ENCODE measurements at regions not wholly inside any gene's neighbourhood (a gene's known extent, or its start where the extent isn't known, plus 50 kb on each side); places are given as distances from the start of the nearest gene placed in this dataset.

- no peak for DNase-seq (ENCODE audit: low read depth, low spot score)
- CTCF ChIA-PET: no interaction called here
Measured at GRCh38 chr14:101373690-101374295, 187.5 kb upstream of the DIO3 start.

GRCh38 chr14:101374373-101375338 is 186.6 kb upstream of the DIO3 start:
- no peak for TF ChIP-seq CTCF (IDR thresholded peaks at IDR 0.05; ENCODE audit: insufficient read depth, low read length, missing control alignments)
- POLR2A ChIA-PET: no interaction called here
- H3K4me3 ChIP-seq (ENCODE audit: low read depth, low read length): no peak overlapping the region
- CTCF ChIA-PET: no interaction called here
- no peak for DNase-seq (ENCODE audit: low read depth, low spot score)

More at GRCh38 chr14:101373690-101374295, 187.5 kb upstream of the DIO3 start:
- no peak overlapping the region for H3K4me3 ChIP-seq (ENCODE audit: low read depth, low read length)
- POLR2A ChIA-PET: no interaction called here
- TF ChIP-seq CTCF (IDR thresholded peaks at IDR 0.05; ENCODE audit: insufficient read depth, low read length, missing control alignments): no peak

GRCh38 chr14:101377069-101377468 is 184.2 kb upstream of the DIO3 start:
- H3K4me3 ChIP-seq (ENCODE audit: low read depth, low read length): no peak overlapping the region
- no peak for TF ChIP-seq CTCF (IDR thresholded peaks at IDR 0.05; ENCODE audit: insufficient read depth, low read length, missing control alignments)
- ChIA-PET CTCF (no interaction called here), POLR2A (no interaction called here)
- DNase-seq (ENCODE audit: low read depth, low spot score): no peak

GRCh38 chr14:101379842-101380241 is 181.5 kb upstream of the DIO3 start:
- TF ChIP-seq CTCF (IDR thresholded peaks at IDR 0.05; ENCODE audit: insufficient read depth, low read length, missing control alignments): no peak
- ChIA-PET POLR2A (no interaction called here), CTCF (no interaction called here)
- DNase-seq (ENCODE audit: low read depth, low spot score): no peak
- H3K4me3 ChIP-seq (ENCODE audit: low read depth, low read length): no peak overlapping the region

GRCh38 chr14:101380512-101380911 is 180.8 kb upstream of the DIO3 start:
- ChIA-PET CTCF (no interaction called here), POLR2A (no interaction called here)
- no peak for TF ChIP-seq CTCF (IDR thresholded peaks at IDR 0.05; ENCODE audit: insufficient read depth, low read length, missing control alignments)
- no peak overlapping the region for H3K4me3 ChIP-seq (ENCODE audit: low read depth, low read length)
- DNase-seq (ENCODE audit: low read depth, low spot score): no peak

GRCh38 chr14:101380940-101381339 is 180.4 kb upstream of the DIO3 start:
- H3K4me3 ChIP-seq (ENCODE audit: low read depth, low read length): no peak overlapping the region
- ChIA-PET POLR2A (no interaction called here), CTCF (no interaction called here)
- no peak for DNase-seq (ENCODE audit: low read depth, low spot score)
- no peak for TF ChIP-seq CTCF (IDR thresholded peaks at IDR 0.05; ENCODE audit: insufficient read depth, low read length, missing control alignments)

All from AG04449 (cell line).